Panc1 (cell line): ENCODE measurements at regions not wholly inside any gene's neighbourhood (a gene's known extent, or its start where the extent isn't known, plus 50 kb on each side); places are given as distances from the start of the nearest gene placed in this dataset.

Experiments
- ATAC-seq: fragments of 200-7000 bp; cut with Tn5 transposase; 2 replicates; pipeline ENCODE4 v1.9.1; 2020; ENCODE audit warnings: mild to moderate bottlenecking, moderate library complexity
- BruUV-seq: library from RNA; stranded (reverse); fragments of 400-500 nt; replicated peaks from 2 replicates; lab custom pipeline; 2021; lab: Mats Ljungman, UMichigan
- CTCF ChIA-PET: fragments of 300-600 bp; sonication (Branson Sonifier 250); formaldehyde crosslinking; loops from one replicate; lab custom pipeline; 2022; ENCODE audit warnings: antibody characterized with exemption; lab: Charles Lee
- POLR2A ChIA-PET: fragments of 300-600 bp; sonication (Branson Sonifier 250); formaldehyde crosslinking; loops from one replicate; lab custom pipeline; 2022; ENCODE audit warnings: antibody characterized with exemption; lab: Charles Lee
- DNase-seq: peaks from one replicate; pipeline ENCODE4 v3.0.0-alpha.2; 2010; ENCODE audit warnings: low read depth, low spot score
- H3K27ac ChIP-seq: 2 replicates; pipeline ENCODE4 v1.5.1; 2011; ENCODE audit warnings: mild to moderate bottlenecking, low read length, inconsistent platforms
- H3K27me3 ChIP-seq: fragments of 200-500 bp; sonication (Bioruptor generic); 2 replicates; pipeline ENCODE4 v1.6.0; 2014; ENCODE audit warnings: low read length, inconsistent platforms; ENCODE audit not compliant: control insufficient read depth, insufficient read depth
- H3K36me3 ChIP-seq: fragments of 200-500 bp; sonication (Bioruptor generic); 2 replicates; pipeline ENCODE4 v1.5.1; 2014; ENCODE audit warnings: inconsistent platforms, mild to moderate bottlenecking, low read length, moderate library complexity; ENCODE audit not compliant: control insufficient read depth, insufficient read depth
- H3K4me1 ChIP-seq: 2 replicates; pipeline ENCODE4 v1.5.1; 2011; ENCODE audit warnings: inconsistent platforms, mild to moderate bottlenecking, low read length, moderate library complexity; ENCODE audit not compliant: control insufficient read depth, insufficient read depth
- H3K4me3 ChIP-seq, 2 experiments: 2 replicates each; pipeline ENCODE4 v1.5.1; 2011 to 2012; ENCODE audit warnings: low read depth in 2 of 2, low read length in 2 of 2, mild to moderate bottlenecking in 2 of 2, inconsistent platforms in 1 of 2, moderate library complexity in 1 of 2
- H3K9me3 ChIP-seq: fragments of 200-500 bp; sonication (Bioruptor generic); 2 replicates; pipeline ENCODE4 v1.5.1; 2014; ENCODE audit warnings: low read depth, mild to moderate bottlenecking, inconsistent platforms, low read length, moderate library complexity; ENCODE audit not compliant: control insufficient read depth, insufficient read depth
- CTCF ChIP-seq: fragments of 450-650 bp; IDR thresholded peaks from 2 replicates; pipeline ENCODE4 v1.5.1; 2017; ENCODE audit warnings: mild to moderate bottlenecking
- POLR2AphosphoS5 ChIP-seq: IDR thresholded peaks from 2 replicates; pipeline ENCODE4 v1.6.1; 2012; ENCODE audit warnings: mild to moderate bottlenecking, low read depth, low read length, moderate library complexity
- REST ChIP-seq, 2 experiments: IDR thresholded peaks; 2 replicates each; pipeline ENCODE4 v1.6.1; 2011 to 2012; ENCODE audit warnings: low read depth in 2 of 2, control low read depth in 1 of 2, low read length in 1 of 2, mild to moderate bottlenecking in 1 of 2, moderate library complexity in 1 of 2; ENCODE audit not compliant: insufficient read depth in 1 of 2
- SIN3A ChIP-seq: IDR thresholded peaks from 2 replicates; pipeline ENCODE4 v1.6.1; 2012; ENCODE audit warnings: low read depth, mild to moderate bottlenecking, low read length, moderate library complexity, borderline replicate concordance; ENCODE audit not compliant: insufficient read depth
- TCF7L2 ChIP-seq: IDR thresholded peaks from 2 replicates; pipeline ENCODE4 v1.6.1; 2011; ENCODE audit warnings: mild to moderate bottlenecking, low read depth, low read length, inconsistent platforms
- in situ Hi-C: cut with HindIII; loops from 2 replicates; pipeline ENCODE4 v1.10.0; 2016; ENCODE audit warnings: low sequenced_read_pairs, low pct_unique_long_range_greater_than_20kb
- intact Hi-C: fragments of 100-400 bp; cut with micrococcal nuclease; formaldehyde crosslinking; loops from one replicate; pipeline ENCODE4 v1.10.0; 2022; ENCODE audit not compliant: unreplicated experiment

- in situ Hi-C loops (no loop called here), intact Hi-C loops (loop anchor here (10.0 kb wide), 1 partner anchor 211 kb away; no protein-coding TSS in a partner anchor)
- TF ChIP-seq REST (IDR thresholded peaks at IDR 0.05; ENCODE audit: insufficient read depth in 1 of 2, low read depth in 2 of 2, low read length in 1 of 2) (no peak), TCF7L2 (no peak), CTCF (no peak), SIN3A (no peak), POLR2AphosphoS5 (no peak)
- Histone ChIP-seq H3K27me3 (peaks cover 4% of the 10 kb centered on the region), H3K4me1 (no peaks in the 10 kb centered on the region), H3K4me3 (no peak overlapping the region), H3K9me3 (no peaks in the 10 kb centered on the region), H3K36me3 (no peaks in the 10 kb centered on the region), H3K27ac (no peak overlapping the region)
- CTCF ChIA-PET: interaction anchor here (0.9 kb wide), 1 partner anchor 222 kb away, joined by 3 read pairs; no protein-coding TSS in a partner anchor
- POLR2A ChIA-PET: no interaction called here
- DNase-seq (no peak), ATAC-seq (no peak)
- no TSS peak for BruUV-seq
These were observed 93.9 kb upstream of the ITGA1 start for GRCh38 chr5:52693836-52694235.

DNA sequence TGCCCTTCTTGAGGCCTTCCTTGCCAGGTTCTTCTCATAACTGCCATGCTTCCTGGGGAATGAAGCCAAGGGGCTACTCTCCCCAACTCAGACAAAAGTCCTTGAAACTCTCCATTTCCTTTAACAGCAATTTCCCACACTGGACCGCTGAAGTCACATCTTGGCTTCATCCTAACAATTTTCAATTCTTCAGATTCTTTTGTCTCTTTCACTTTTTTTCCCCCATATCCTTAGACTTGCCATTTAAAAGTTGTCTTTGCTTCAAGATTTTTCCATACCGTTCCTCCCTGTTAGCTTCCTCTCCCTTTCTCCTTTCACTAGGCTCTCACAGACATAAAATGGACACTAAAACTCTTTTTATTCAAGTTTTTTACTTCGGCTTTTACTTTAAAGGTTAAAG lies 93.1 kb upstream of the ITGA1 start:
- H3K27ac ChIP-seq: no peak overlapping the region
- H3K9me3 ChIP-seq: no peaks in the 10 kb centered on the region
- no peak overlapping the region for H3K4me3 ChIP-seq
- in situ Hi-C loops: no loop called here
- no peaks in the 10 kb centered on the region for H3K4me1 ChIP-seq
- no peak for DNase-seq
- intact Hi-C loops: loop anchor here (10.0 kb wide), 1 partner anchor 210 kb away; no protein-coding TSS in a partner anchor
- no TSS peak for BruUV-seq
- H3K27me3 ChIP-seq: peaks cover 4% of the 10 kb centered on the region
- CTCF ChIA-PET: no interaction called here
- ATAC-seq: no peak
- TF ChIP-seq POLR2AphosphoS5 (no peak), CTCF (no peak), SIN3A (no peak), REST (IDR thresholded peaks at IDR 0.05; ENCODE audit: insufficient read depth in 1 of 2, low read depth in 2 of 2, low read length in 1 of 2) (no peak), TCF7L2 (no peak)
- no peaks in the 10 kb centered on the region for H3K36me3 ChIP-seq
- POLR2A ChIA-PET: no interaction called here
